Ishikawa (cell line): ENCODE measurements at regions not wholly inside any gene's neighbourhood (a gene's known extent, or its start where the extent isn't known, plus 50 kb on each side); places are given as distances from the start of the nearest gene placed in this dataset.

Experiments
- CEBPB ChIP-seq: IDR thresholded peaks from 2 replicates; pipeline ENCODE4 v1.6.1; 2012
- CREB1 ChIP-seq: IDR thresholded peaks from 2 replicates; pipeline ENCODE4 v1.6.1; 2012; ENCODE audit warnings: low read depth
- EP300 ChIP-seq: IDR thresholded peaks from 2 replicates; pipeline ENCODE4 v1.6.1; 2012; ENCODE audit warnings: borderline replicate concordance
- RAD21 ChIP-seq: IDR thresholded peaks from 2 replicates; pipeline ENCODE4 v1.6.1; 2012; ENCODE audit warnings: low read depth
- TAF1 ChIP-seq: IDR thresholded peaks from 2 replicates; pipeline ENCODE4 v1.6.1; 2012; ENCODE audit warnings: low read depth, mild to moderate bottlenecking
- TCF12 ChIP-seq: IDR thresholded peaks from 2 replicates; pipeline ENCODE4 v1.6.1; 2012; ENCODE audit warnings: low read depth
- YY1 ChIP-seq: IDR thresholded peaks from 2 replicates; pipeline ENCODE4 v1.6.1; 2012; ENCODE audit warnings: low read depth
- TF ChIP-seq, protein P1 (sequence below): IDR thresholded peaks from 2 replicates; pipeline ENCODE4 v1.6.1; 2012
- TF ChIP-seq, protein P2 (sequence below): IDR thresholded peaks from 2 replicates; pipeline ENCODE4 v1.6.1; 2012

DNA sequence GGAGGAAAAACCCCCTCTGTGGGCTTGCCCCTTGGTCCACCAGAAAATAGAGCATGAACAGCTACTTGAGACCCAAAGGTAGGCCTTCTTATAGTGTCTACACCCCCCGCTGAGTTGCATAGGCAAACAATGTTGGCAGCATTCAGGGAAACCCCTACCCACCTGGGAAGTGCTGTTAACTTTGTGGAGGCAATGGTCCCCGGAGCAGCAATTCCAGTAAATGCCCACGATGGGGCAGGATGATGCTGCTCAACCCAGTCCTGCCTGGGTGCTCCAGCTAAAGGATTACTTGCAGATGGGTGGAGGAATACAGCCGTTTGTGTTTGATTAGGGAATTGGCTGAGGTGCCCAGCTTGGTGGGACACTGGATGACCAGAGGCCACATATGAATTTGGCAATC, 381.3 kb upstream of the ANO5 start:
- TF ChIP-seq TAF1 = no peak
- TF ChIP-seq, protein P1, sequence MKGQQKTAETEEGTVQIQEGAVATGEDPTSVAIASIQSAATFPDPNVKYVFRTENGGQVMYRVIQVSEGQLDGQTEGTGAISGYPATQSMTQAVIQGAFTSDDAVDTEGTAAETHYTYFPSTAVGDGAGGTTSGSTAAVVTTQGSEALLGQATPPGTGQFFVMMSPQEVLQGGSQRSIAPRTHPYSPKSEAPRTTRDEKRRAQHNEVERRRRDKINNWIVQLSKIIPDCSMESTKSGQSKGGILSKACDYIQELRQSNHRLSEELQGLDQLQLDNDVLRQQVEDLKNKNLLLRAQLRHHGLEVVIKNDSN = no peak
- no peak for TF ChIP-seq EP300
- no peak for TF ChIP-seq YY1
- no peak for TF ChIP-seq CREB1
- TF ChIP-seq TCF12 = no peak
- no peak for TF ChIP-seq RAD21
- TF ChIP-seq, protein P2, sequence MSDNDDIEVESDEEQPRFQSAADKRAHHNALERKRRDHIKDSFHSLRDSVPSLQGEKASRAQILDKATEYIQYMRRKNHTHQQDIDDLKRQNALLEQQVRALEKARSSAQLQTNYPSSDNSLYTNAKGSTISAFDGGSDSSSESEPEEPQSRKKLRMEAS = no peak
- TF ChIP-seq CEBPB = no peak
